ENCODE measurements at regions not wholly inside any gene's neighbourhood (a gene's known extent, or its start where the extent isn't known, plus 50 kb on each side); places are given as distances from the start of the nearest gene placed in this dataset.

- no peaks in the 10 kb centered on the region for H3K36me3 ChIP-seq (ENCODE audit: insufficient read depth, low read length)
- no peaks in the 10 kb centered on the region for H3K9me2 ChIP-seq (replicated peaks; ENCODE audit: insufficient read depth, low read length)
- no peaks in the 10 kb centered on the region for H3K4me1 ChIP-seq (ENCODE audit: low read length)
- H3K9me3 ChIP-seq (ENCODE audit: low read length): no peaks in the 10 kb centered on the region
- no peaks in the 10 kb centered on the region for H3K27me3 ChIP-seq (ENCODE audit: low read length)
- no peak overlapping the region for H3K27ac ChIP-seq (ENCODE audit: low read length)
- no peaks in the 10 kb centered on the region for H4K20me1 ChIP-seq (ENCODE audit: insufficient read depth, low read depth, low read length)
- H3K4me3 ChIP-seq (ENCODE audit: low read length): no peak overlapping the region
- DNase-seq: no peak
- no peak overlapping the region for H3K9ac ChIP-seq (ENCODE audit: low read length)
- H2AFZ ChIP-seq (ENCODE audit: low read length): no peak overlapping the region
- no peaks in the 10 kb centered on the region for H3K79me2 ChIP-seq (ENCODE audit: low read length)
- H3K4me2 ChIP-seq (ENCODE audit: low read depth, low read length, poor library complexity, severe bottlenecking): no peak overlapping the region
Measured at GRCh38 chr2:129181963-129182362, 797.5 kb upstream of the RAB6C start.

- Histone ChIP-seq H3K36me3 (ENCODE audit: insufficient read depth, low read length) (no peaks in the 10 kb centered on the region), H3K4me3 (ENCODE audit: low read length) (no peak overlapping the region), H3K9ac (ENCODE audit: low read length) (no peak overlapping the region), H3K4me2 (ENCODE audit: low read depth, low read length, poor library complexity, severe bottlenecking) (no peak overlapping the region), H3K27ac (ENCODE audit: low read length) (no peak overlapping the region), H4K20me1 (ENCODE audit: insufficient read depth, low read depth, low read length) (no peaks in the 10 kb centered on the region), H3K9me3 (ENCODE audit: low read length) (no peaks in the 10 kb centered on the region), H2AFZ (ENCODE audit: low read length) (no peak overlapping the region), H3K79me2 (ENCODE audit: low read length) (no peaks in the 10 kb centered on the region), H3K9me2 (replicated peaks; ENCODE audit: insufficient read depth, low read length) (no peaks in the 10 kb centered on the region), H3K27me3 (ENCODE audit: low read length) (no peaks in the 10 kb centered on the region), H3K4me1 (ENCODE audit: low read length) (no peaks in the 10 kb centered on the region)
- DNase-seq: no peak
Measured at GRCh38 chr2:129187343-129187742, 792.1 kb upstream of the RAB6C start.

DNA sequence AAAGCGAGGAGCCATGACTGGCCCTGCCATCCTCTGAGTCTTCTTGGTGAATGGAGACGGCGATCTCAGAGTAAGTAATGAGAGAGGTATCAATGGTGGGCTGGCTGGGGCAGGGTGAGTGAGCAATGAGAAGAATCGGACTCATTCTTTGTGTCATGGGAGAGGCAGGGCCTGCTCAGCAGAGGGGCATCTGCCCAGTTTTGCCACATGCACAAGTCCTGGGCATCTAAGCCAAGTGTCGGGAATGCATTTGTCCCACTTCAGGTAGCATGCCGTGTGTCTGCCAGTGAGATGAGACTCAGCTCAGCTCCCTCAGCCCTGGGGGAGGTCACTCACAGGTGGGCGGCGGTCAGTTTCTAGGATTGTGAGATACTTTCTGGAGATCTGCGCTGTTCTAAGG, 791.0 kb upstream of the RAB6C start:
- Histone ChIP-seq H2AFZ (ENCODE audit: low read length) (no peak overlapping the region), H3K4me3 (ENCODE audit: low read length) (no peak overlapping the region), H3K27me3 (ENCODE audit: low read length) (no peaks in the 10 kb centered on the region), H3K9me3 (ENCODE audit: low read length) (no peaks in the 10 kb centered on the region), H4K20me1 (ENCODE audit: insufficient read depth, low read depth, low read length) (no peaks in the 10 kb centered on the region), H3K9me2 (replicated peaks; ENCODE audit: insufficient read depth, low read length) (no peaks in the 10 kb centered on the region), H3K27ac (ENCODE audit: low read length) (no peak overlapping the region), H3K9ac (ENCODE audit: low read length) (no peak overlapping the region), H3K36me3 (ENCODE audit: insufficient read depth, low read length) (no peaks in the 10 kb centered on the region), H3K4me1 (ENCODE audit: low read length) (no peaks in the 10 kb centered on the region), H3K79me2 (ENCODE audit: low read length) (no peaks in the 10 kb centered on the region), H3K4me2 (ENCODE audit: low read depth, low read length, poor library complexity, severe bottlenecking) (no peak overlapping the region)
- DNase-seq: no peak

DNA sequence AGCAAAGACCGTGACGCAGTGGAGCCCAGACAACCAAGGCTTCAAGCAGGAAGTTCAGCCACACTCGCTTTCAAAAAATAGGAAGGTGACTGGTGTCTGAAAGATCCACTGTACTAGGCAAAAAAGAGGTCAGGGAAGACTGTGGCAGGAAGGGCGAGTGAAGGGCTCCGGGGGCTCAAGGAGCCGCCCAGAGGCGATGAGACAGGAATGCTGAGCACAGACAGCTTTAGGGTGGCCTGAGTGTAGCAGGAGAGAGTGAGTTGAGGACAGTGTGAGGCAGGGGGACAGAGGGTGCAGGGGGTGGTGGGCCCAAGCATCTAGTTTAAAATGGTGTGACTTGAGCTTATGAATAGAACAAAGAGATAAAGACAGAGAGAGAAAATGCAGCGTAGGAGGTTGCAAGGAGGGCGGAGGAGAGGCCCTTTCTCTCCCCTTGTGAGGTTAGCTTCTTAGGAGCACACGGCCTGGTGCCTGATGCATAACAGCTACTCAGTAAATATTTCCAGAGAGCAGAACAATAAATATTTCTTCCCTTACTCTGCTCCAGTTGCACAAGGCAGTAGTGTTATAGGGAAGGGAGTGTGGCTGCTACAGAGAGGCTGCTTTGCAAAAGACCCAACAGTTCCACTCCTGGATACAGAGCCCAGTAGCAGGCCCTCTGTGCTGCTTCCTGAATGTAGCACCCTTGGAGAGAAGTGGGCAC, 789.7 kb upstream of the RAB6C start:
- H3K27ac ChIP-seq (ENCODE audit: low read length): no peak overlapping the region
- no peaks in the 10 kb centered on the region for H3K36me3 ChIP-seq (ENCODE audit: insufficient read depth, low read length)
- H3K27me3 ChIP-seq (ENCODE audit: low read length): no peaks in the 10 kb centered on the region
- no peak overlapping the region for H3K4me3 ChIP-seq (ENCODE audit: low read length)
- no peak overlapping the region for H2AFZ ChIP-seq (ENCODE audit: low read length)
- DNase-seq: no peak
- no peak overlapping the region for H3K4me2 ChIP-seq (ENCODE audit: low read depth, low read length, poor library complexity, severe bottlenecking)
- H3K9me2 ChIP-seq (replicated peaks; ENCODE audit: insufficient read depth, low read length): no peaks in the 10 kb centered on the region
- H4K20me1 ChIP-seq (ENCODE audit: insufficient read depth, low read depth, low read length): no peaks in the 10 kb centered on the region
- no peaks in the 10 kb centered on the region for H3K9me3 ChIP-seq (ENCODE audit: low read length)
- H3K4me1 ChIP-seq (ENCODE audit: low read length): no peaks in the 10 kb centered on the region
- H3K9ac ChIP-seq (ENCODE audit: low read length): no peak overlapping the region
- H3K79me2 ChIP-seq (ENCODE audit: low read length): no peaks in the 10 kb centered on the region

DNA sequence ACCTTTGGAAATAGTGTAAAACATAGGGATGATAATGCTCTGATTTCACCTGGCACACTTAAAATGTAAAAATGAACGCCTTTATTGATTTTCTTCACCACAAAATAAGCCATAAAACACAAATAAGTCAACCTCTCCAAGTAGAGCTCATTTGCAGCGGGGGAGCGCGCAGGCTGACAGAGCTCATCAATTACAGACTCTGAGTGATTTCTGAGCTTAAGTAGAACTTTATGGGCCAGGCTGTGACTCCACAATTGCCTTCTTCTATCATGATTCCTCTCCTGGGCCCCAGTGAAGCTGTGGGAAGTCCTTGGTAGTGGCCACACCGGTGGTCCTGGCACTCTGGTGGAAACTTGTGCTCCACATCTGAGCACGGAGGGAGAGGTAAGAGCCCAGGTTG, 789.0 kb upstream of the RAB6C start:
- no peaks in the 10 kb centered on the region for H3K27me3 ChIP-seq (ENCODE audit: low read length)
- H3K27ac ChIP-seq (ENCODE audit: low read length): no peak overlapping the region
- no peak overlapping the region for H3K4me3 ChIP-seq (ENCODE audit: low read length)
- H4K20me1 ChIP-seq (ENCODE audit: insufficient read depth, low read depth, low read length): no peaks in the 10 kb centered on the region
- no peaks in the 10 kb centered on the region for H3K36me3 ChIP-seq (ENCODE audit: insufficient read depth, low read length)
- H3K79me2 ChIP-seq (ENCODE audit: low read length): no peaks in the 10 kb centered on the region
- H3K4me2 ChIP-seq (ENCODE audit: low read depth, low read length, poor library complexity, severe bottlenecking): no peak overlapping the region
- H3K9me3 ChIP-seq (ENCODE audit: low read length): no peaks in the 10 kb centered on the region
- H3K9me2 ChIP-seq (replicated peaks; ENCODE audit: insufficient read depth, low read length): no peaks in the 10 kb centered on the region
- no peaks in the 10 kb centered on the region for H3K4me1 ChIP-seq (ENCODE audit: low read length)
- no peak overlapping the region for H2AFZ ChIP-seq (ENCODE audit: low read length)
- no peak overlapping the region for H3K9ac ChIP-seq (ENCODE audit: low read length)
- DNase-seq: no peak

GRCh38 chr2:129191530-129191929, 787.9 kb upstream of the RAB6C start:
- Histone ChIP-seq H3K4me3 (ENCODE audit: low read length) (no peak overlapping the region), H3K9me3 (ENCODE audit: low read length) (no peaks in the 10 kb centered on the region), H3K4me2 (ENCODE audit: low read depth, low read length, poor library complexity, severe bottlenecking) (no peak overlapping the region), H4K20me1 (ENCODE audit: insufficient read depth, low read depth, low read length) (no peaks in the 10 kb centered on the region), H3K36me3 (ENCODE audit: insufficient read depth, low read length) (no peaks in the 10 kb centered on the region), H3K9ac (ENCODE audit: low read length) (no peak overlapping the region), H3K4me1 (ENCODE audit: low read length) (no peaks in the 10 kb centered on the region), H3K27ac (ENCODE audit: low read length) (no peak overlapping the region), H3K9me2 (replicated peaks; ENCODE audit: insufficient read depth, low read length) (no peaks in the 10 kb centered on the region), H3K27me3 (ENCODE audit: low read length) (no peaks in the 10 kb centered on the region), H2AFZ (ENCODE audit: low read length) (no peak overlapping the region), H3K79me2 (ENCODE audit: low read length) (no peaks in the 10 kb centered on the region)
- no peak for DNase-seq

GRCh38 chr2:129192117-129192516, 787.3 kb upstream of the RAB6C start:
- no peak overlapping the region for H3K27ac ChIP-seq (ENCODE audit: low read length)
- H3K79me2 ChIP-seq (ENCODE audit: low read length): no peaks in the 10 kb centered on the region
- no peaks in the 10 kb centered on the region for H4K20me1 ChIP-seq (ENCODE audit: insufficient read depth, low read depth, low read length)
- peak; percentile 64 for DNase-seq
- H3K4me2 ChIP-seq (ENCODE audit: low read depth, low read length, poor library complexity, severe bottlenecking): no peak overlapping the region
- no peak overlapping the region for H3K4me3 ChIP-seq (ENCODE audit: low read length)
- H2AFZ ChIP-seq (ENCODE audit: low read length): no peak overlapping the region
- no peaks in the 10 kb centered on the region for H3K9me2 ChIP-seq (replicated peaks; ENCODE audit: insufficient read depth, low read length)
- no peaks in the 10 kb centered on the region for H3K4me1 ChIP-seq (ENCODE audit: low read length)
- no peaks in the 10 kb centered on the region for H3K27me3 ChIP-seq (ENCODE audit: low read length)
- no peaks in the 10 kb centered on the region for H3K36me3 ChIP-seq (ENCODE audit: insufficient read depth, low read length)
- no peak overlapping the region for H3K9ac ChIP-seq (ENCODE audit: low read length)
- H3K9me3 ChIP-seq (ENCODE audit: low read length): no peaks in the 10 kb centered on the region

GRCh38 chr2:129192841-129193253, 786.6 kb upstream of the RAB6C start:
- Histone ChIP-seq H3K27me3 (ENCODE audit: low read length) (no peaks in the 10 kb centered on the region), H3K36me3 (ENCODE audit: insufficient read depth, low read length) (no peaks in the 10 kb centered on the region), H3K4me1 (ENCODE audit: low read length) (no peaks in the 10 kb centered on the region), H2AFZ (ENCODE audit: low read length) (no peak overlapping the region), H3K9ac (ENCODE audit: low read length) (no peak overlapping the region), H3K79me2 (ENCODE audit: low read length) (no peaks in the 10 kb centered on the region), H3K9me3 (ENCODE audit: low read length) (no peaks in the 10 kb centered on the region), H3K9me2 (replicated peaks; ENCODE audit: insufficient read depth, low read length) (no peaks in the 10 kb centered on the region), H3K4me2 (ENCODE audit: low read depth, low read length, poor library complexity, severe bottlenecking) (no peak overlapping the region), H3K27ac (ENCODE audit: low read length) (no peak overlapping the region), H4K20me1 (ENCODE audit: insufficient read depth, low read depth, low read length) (no peaks in the 10 kb centered on the region), H3K4me3 (ENCODE audit: low read length) (no peak overlapping the region)
- DNase-seq: no peak
